ENCODE measurements at regions not wholly inside any gene's neighbourhood (a gene's known extent, or its start where the extent isn't known, plus 50 kb on each side); places are given as distances from the start of the nearest gene placed in this dataset.

DNA sequence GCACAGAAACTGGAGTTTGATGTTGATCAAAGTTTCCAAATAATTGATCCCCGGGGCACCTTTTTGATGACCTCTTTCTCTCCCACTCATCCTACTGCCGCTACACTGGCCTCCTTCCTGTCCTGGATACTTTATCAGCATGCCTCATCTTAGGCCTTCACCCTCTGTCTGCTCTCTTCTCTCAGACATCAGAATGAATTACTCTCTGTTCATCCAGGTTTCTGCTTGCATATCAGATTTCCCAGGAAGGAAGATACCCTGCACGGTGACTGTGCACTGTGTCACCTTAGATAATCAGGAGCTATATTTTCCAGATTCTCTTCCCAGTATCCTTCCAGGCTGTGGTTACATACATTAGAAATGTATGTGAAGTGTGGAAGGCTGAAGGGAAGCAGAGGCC, 397.0 kb downstream of the DIRAS2 start:
- Histone ChIP-seq H2AFZ (no peak overlapping the region; the same call in 1 of the 2 replicates), H3K4me1 (ENCODE audit: insufficient read depth) (no peaks in the 10 kb centered on the region), H3K4me2 (no peak overlapping the region), H3F3A (replicated peaks; ENCODE audit: low read depth) (no peaks in the 10 kb centered on the region), H3K27me3 (ENCODE audit: insufficient read depth) (no peaks in the 10 kb centered on the region), H3K4me3 (no peak overlapping the region), H3K79me2 (replicated peaks; ENCODE audit: insufficient read depth) (no peaks in the 10 kb centered on the region), H3K36me3 (ENCODE audit: insufficient read depth) (no peaks in the 10 kb centered on the region), H3K9me2 (ENCODE audit: insufficient read depth) (0 out of 2 replicates have a peak, but pooled peaks cover 9% of the 10 kb centered on the region), H3K27ac (ENCODE audit: low read depth) (no peak overlapping the region), H4K20me1 (replicated peaks; ENCODE audit: insufficient read depth) (no peaks in the 10 kb centered on the region)
- no peaks in the 10 kb centered on the region for H3K27me3 Mint-ChIP-seq (ENCODE audit: insufficient read depth, low read depth, poor library complexity)
- H3K4me3 Mint-ChIP-seq = no peak overlapping the region
- ATAC-seq (no peak), DNase-seq (ENCODE audit: low spot score) (no peak)
- TF ChIP-seq, protein P1, sequence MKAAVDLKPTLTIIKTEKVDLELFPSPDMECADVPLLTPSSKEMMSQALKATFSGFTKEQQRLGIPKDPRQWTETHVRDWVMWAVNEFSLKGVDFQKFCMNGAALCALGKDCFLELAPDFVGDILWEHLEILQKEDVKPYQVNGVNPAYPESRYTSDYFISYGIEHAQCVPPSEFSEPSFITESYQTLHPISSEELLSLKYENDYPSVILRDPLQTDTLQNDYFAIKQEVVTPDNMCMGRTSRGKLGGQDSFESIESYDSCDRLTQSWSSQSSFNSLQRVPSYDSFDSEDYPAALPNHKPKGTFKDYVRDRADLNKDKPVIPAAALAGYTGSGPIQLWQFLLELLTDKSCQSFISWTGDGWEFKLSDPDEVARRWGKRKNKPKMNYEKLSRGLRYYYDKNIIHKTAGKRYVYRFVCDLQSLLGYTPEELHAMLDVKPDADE (IDR thresholded peaks at IDR 0.05) = no peak
- TF ChIP-seq, protein P2, sequence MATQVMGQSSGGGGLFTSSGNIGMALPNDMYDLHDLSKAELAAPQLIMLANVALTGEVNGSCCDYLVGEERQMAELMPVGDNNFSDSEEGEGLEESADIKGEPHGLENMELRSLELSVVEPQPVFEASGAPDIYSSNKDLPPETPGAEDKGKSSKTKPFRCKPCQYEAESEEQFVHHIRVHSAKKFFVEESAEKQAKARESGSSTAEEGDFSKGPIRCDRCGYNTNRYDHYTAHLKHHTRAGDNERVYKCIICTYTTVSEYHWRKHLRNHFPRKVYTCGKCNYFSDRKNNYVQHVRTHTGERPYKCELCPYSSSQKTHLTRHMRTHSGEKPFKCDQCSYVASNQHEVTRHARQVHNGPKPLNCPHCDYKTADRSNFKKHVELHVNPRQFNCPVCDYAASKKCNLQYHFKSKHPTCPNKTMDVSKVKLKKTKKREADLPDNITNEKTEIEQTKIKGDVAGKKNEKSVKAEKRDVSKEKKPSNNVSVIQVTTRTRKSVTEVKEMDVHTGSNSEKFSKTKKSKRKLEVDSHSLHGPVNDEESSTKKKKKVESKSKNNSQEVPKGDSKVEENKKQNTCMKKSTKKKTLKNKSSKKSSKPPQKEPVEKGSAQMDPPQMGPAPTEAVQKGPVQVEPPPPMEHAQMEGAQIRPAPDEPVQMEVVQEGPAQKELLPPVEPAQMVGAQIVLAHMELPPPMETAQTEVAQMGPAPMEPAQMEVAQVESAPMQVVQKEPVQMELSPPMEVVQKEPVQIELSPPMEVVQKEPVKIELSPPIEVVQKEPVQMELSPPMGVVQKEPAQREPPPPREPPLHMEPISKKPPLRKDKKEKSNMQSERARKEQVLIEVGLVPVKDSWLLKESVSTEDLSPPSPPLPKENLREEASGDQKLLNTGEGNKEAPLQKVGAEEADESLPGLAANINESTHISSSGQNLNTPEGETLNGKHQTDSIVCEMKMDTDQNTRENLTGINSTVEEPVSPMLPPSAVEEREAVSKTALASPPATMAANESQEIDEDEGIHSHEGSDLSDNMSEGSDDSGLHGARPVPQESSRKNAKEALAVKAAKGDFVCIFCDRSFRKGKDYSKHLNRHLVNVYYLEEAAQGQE (IDR thresholded peaks at IDR 0.05; ENCODE audit: unreplicated experiment) = no peak
- TF ChIP-seq, protein P3, sequence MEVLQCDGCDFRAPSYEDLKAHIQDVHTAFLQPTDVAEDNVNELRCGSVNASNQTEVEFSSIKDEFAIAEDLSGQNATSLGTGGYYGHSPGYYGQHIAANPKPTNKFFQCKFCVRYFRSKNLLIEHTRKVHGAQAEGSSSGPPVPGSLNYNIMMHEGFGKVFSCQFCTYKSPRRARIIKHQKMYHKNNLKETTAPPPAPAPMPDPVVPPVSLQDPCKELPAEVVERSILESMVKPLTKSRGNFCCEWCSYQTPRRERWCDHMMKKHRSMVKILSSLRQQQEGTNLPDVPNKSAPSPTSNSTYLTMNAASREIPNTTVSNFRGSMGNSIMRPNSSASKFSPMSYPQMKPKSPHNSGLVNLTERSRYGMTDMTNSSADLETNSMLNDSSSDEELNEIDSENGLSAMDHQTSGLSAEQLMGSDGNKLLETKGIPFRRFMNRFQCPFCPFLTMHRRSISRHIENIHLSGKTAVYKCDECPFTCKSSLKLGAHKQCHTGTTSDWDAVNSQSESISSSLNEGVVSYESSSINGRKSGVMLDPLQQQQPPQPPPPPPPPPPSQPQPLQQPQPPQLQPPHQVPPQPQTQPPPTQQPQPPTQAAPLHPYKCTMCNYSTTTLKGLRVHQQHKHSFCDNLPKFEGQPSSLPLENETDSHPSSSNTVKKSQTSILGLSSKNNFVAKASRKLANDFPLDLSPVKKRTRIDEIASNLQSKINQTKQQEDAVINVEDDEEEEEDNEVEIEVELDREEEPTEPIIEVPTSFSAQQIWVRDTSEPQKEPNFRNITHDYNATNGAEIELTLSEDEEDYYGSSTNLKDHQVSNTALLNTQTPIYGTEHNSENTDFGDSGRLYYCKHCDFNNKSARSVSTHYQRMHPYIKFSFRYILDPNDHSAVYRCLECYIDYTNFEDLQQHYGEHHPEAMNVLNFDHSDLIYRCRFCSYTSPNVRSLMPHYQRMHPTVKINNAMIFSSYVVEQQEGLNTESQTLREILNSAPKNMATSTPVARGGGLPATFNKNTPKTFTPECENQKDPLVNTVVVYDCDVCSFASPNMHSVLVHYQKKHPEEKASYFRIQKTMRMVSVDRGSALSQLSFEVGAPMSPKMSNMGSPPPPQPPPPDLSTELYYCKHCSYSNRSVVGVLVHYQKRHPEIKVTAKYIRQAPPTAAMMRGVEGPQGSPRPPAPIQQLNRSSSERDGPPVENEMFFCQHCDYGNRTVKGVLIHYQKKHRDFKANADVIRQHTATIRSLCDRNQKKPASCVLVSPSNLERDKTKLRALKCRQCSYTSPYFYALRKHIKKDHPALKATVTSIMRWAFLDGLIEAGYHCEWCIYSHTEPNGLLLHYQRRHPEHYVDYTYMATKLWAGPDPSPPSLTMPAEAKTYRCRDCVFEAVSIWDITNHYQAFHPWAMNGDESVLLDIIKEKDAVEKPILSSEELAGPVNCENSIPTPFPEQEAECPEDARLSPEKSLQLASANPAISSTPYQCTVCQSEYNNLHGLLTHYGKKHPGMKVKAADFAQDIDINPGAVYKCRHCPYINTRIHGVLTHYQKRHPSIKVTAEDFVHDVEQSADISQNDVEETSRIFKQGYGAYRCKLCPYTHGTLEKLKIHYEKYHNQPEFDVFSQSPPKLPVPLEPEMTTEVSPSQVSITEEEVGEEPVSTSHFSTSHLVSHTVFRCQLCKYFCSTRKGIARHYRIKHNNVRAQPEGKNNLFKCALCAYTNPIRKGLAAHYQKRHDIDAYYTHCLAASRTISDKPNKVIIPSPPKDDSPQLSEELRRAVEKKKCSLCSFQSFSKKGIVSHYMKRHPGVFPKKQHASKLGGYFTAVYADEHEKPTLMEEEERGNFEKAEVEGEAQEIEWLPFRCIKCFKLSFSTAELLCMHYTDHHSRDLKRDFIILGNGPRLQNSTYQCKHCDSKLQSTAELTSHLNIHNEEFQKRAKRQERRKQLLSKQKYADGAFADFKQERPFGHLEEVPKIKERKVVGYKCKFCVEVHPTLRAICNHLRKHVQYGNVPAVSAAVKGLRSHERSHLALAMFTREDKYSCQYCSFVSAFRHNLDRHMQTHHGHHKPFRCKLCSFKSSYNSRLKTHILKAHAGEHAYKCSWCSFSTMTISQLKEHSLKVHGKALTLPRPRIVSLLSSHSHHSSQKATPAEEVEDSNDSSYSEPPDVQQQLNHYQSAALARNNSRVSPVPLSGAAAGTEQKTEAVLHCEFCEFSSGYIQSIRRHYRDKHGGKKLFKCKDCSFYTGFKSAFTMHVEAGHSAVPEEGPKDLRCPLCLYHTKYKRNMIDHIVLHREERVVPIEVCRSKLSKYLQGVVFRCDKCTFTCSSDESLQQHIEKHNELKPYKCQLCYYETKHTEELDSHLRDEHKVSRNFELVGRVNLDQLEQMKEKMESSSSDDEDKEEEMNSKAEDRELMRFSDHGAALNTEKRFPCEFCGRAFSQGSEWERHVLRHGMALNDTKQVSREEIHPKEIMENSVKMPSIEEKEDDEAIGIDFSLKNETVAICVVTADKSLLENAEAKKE (CRISPR knock-in tag; IDR thresholded peaks at IDR 0.05) = no peak
- TF ChIP-seq ZNF114 (CRISPR knock-in tag; IDR thresholded peaks at IDR 0.05) = no peak
- no peak overlapping the region for H3K27ac Mint-ChIP-seq
- no peaks in the 10 kb centered on the region for H3K4me1 Mint-ChIP-seq
- no peaks in the 10 kb centered on the region for H3K36me3 Mint-ChIP-seq (ENCODE audit: low read depth)
- no peaks in the 10 kb centered on the region for H3K9me3 Mint-ChIP-seq

All from GM23338 (cell line).